Astrocyte of the hippocampus (primary cell): ENCODE measurements at regions not wholly inside any gene's neighbourhood (a gene's known extent, or its start where the extent isn't known, plus 50 kb on each side); places are given as distances from the start of the nearest gene placed in this dataset.

ENCODE experiments used
- DNase-seq: peaks from one replicate; pipeline ENCODE4 v3.0.0; 2011; ENCODE audit warnings: low read depth, low spot score

GRCh38 chr1:209444961-209445360, 138.6 kb upstream of the CAMK1G start:
- DNase-seq = no peak

DNA sequence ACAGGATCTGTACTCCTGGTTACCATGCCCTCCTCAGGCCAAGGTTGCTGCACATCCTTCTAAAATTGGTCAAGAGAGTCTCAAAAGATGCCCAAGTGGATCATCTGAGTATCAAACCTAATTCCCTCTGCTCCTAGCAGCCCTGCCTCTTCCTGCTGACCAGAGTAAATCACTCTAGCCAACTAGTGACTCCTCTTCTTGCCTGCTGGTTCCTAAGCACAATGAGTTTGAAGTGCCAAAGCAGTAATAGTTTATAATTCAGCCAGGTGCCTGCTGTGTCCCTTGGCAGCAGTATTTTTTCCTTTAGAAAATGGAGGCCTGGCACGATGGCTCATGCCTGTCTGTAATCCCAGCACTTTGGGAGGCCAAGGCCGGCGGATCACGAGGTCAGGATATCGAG, 137.9 kb upstream of the CAMK1G start:
- DNase-seq = no peak

GRCh38 chr1:209446356-209446755, 137.2 kb upstream of the CAMK1G start:
- no peak for DNase-seq

GRCh38 chr1:209454340-209454994, 129.0 kb upstream of the CAMK1G start:
- DNase-seq = no peak

DNA sequence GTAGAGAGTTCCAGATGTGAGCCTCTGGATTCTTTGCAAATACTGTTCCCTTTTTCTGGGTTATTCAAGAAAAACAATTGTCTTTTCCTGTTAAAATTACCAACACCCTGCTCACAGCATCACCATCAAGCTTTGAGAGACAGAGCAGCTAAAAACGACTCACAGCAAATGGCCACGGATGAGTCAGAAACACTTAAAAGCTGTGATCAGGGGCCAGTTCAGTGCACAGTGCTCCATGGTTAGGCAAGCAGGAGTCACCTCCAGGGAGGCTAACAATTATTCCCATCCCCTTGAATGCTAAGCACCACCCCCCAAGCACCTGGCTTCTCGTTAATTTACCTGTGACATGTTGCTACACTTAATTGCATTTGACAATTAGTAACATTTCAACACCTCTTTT, 128.4 kb upstream of the CAMK1G start:
- DNase-seq = peak; percentile 22

- peak; percentile 6 for DNase-seq
Measured at GRCh38 chr1:209455661-209456358, 127.7 kb upstream of the CAMK1G start.

- DNase-seq = peak; percentile 63
Measured at GRCh38 chr1:209456878-209457277, 126.6 kb upstream of the CAMK1G start.

DNA sequence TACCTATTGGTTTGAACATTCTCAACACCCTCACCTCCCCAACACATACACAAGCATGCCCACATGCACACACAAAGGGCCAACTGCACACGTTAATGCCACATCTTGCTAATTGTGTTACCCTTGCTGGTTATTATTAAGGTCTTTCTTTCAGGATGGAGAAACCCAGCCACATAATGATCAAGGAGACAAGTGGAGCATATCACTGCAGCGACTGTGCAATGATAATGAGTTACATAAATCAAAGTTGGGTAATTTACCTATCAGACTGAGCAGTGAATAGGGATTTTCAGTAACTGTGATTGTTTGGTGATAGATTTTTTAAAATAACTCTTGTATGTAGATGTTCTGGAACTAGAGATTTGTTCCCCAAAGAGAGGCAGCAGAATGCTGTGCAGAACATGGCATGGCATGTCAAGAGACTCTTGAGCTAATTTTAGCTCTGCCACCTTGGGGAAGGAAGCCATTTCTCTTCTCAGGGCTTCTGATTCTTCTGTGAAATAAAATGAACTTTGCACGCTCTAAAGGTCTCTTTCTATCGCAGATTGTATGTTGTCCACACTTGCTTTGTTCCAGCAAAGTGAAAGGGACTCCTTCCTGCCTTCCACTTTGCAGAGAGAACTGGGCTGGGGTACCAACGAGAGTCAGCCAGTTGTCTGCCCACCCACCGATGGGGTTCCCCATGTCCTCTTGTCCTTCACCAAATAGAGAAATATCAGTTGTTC, 126.0 kb upstream of the CAMK1G start:
- DNase-seq = no peak

GRCh38 chr1:209458921-209459320, 124.6 kb upstream of the CAMK1G start:
- no peak for DNase-seq

- DNase-seq = no peak
Measured at GRCh38 chr1:209461168-209461567, 122.3 kb upstream of the CAMK1G start.

DNA sequence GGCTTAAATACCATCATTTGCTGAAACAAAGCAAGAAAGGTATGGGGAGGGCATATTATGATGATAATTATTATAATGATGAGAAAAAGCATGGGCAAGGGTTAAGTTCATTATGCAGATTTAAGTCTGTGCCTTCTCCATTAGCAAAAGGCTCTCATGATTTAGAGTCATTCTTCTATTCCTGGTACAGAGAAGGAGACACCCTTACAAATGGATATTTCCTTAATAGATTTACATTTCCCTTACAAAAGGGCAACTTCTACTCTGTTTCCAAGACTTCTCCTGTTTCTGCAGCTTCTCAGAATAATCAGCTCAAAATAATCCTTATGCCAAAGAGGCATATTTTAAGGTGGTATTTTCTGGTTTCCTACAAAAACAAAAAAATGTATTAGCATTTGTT, 121.1 kb upstream of the CAMK1G start:
- DNase-seq = no peak

DNA sequence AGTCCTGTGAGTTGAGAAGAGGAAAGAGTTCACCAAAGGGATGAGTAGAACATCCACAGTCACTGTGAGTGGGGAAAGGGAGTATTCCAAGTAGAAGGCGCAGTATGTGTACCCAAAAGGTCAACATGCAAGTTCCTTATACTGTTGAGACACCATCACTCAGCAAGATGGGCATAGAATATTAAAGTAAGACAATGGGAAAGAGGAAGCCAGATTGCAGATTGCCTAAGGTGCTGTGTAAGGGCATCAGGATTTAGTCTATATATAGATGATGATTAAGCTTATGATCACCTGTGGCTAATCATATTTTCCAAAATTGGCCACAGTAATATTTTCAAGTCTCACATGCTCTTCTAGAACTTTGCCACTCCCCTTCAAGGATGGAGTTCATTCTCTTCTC, 120.1 kb upstream of the CAMK1G start:
- DNase-seq = no peak

- no peak for DNase-seq
Measured at GRCh38 chr1:209473025-209473424, 110.5 kb upstream of the CAMK1G start.

GRCh38 chr1:209480345-209480744, 103.2 kb upstream of the CAMK1G start:
- DNase-seq = no peak

- DNase-seq = no peak
Measured at GRCh38 chr1:209483691-209484090, 99.8 kb upstream of the CAMK1G start.

DNA sequence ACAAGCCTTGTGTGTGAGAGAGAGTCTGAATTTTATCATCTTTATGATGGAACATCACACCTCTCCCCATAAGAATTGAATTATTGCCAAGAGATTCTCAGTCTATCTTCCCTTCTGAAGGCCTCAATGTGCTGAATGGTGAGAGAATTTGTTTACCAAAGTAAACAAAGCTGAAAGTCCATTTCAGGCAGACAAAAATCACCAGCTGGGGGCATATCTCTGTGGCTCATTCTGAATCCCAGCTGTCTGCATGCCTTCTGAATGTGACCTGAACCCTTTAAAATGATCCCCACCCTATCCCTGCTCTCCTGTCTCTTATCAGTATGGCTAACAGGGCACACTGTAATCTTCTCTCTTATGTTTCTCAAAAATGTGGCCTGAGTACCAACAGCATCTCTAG, 99.1 kb upstream of the CAMK1G start:
- DNase-seq = no peak

- DNase-seq = peak; percentile 52
Measured at GRCh38 chr1:209485167-209485566, 98.3 kb upstream of the CAMK1G start.

- no peak for DNase-seq
Measured at GRCh38 chr1:209485751-209486150, 97.8 kb upstream of the CAMK1G start.

GRCh38 chr1:209486861-209487593, 96.5 kb upstream of the CAMK1G start:
- no peak for DNase-seq

- peak; percentile 36 for DNase-seq
Measured at GRCh38 chr1:209490013-209490412, 93.5 kb upstream of the CAMK1G start.

DNA sequence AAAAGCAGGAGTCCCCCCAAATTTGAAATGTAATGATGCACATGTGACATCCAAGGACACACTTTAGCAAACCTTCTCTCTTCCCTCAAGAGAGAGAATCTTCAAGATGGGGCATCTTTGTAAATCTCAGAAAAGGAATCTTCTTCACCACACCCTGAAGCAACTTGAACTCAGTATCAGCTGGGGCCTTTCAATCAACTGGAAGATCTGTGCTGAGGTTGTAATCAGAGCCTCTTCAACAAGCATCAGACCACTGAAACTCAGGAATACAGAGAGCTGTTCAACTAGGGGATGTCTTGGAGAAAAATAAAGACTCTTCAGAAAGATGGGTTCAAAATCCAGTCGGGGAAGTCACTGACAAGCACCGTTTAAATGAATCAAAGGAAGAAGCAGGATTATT, 92.5 kb upstream of the CAMK1G start:
- no peak for DNase-seq

DNA sequence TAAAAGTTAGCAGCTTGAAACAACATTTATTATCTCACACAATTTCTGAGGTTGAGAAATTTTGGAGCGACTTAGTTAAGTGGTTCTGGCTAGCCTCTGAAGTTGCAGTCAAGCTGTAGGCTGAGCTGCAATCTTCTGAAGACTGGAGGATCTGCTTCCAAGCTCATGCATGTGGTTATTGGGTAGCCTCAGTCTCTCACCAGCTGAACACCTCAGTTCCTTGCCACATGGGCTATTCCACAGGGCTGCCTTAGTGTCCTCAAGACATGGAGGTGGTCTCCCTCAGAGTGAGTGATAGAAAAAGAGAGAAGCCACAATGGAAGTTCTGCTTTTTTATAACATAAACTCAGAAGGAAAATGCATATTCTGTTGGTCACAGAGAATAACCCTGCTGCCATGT, 92.0 kb upstream of the CAMK1G start:
- no peak for DNase-seq
